Lower leg skin (tissue), 4 donors: ENCODE measurements at regions not wholly inside any gene's neighbourhood (a gene's known extent, or its start where the extent isn't known, plus 50 kb on each side); places are given as distances from the start of the nearest gene placed in this dataset.

Experiments used
- DNase-seq, 2 donors: peaks; one replicate each; pipeline ENCODE4 v3.0.0-alpha.2; 2019; ENCODE audit warnings: low spot score in 2 of 2
- H3K4me3 ChIP-seq: fragments of 200-600 bp; sonication (generic); 2 replicates; pipeline ENCODE4 v1.5.1; 2017; ENCODE audit warnings: mild to moderate bottlenecking, low read depth; ENCODE audit not compliant: poor library complexity, severe bottlenecking
- CTCF ChIP-seq, 3 donors: fragments of 450-650 bp; IDR thresholded peaks; one replicate each; pipeline ENCODE4 v1.5.1; 2016; ENCODE audit warnings: antibody characterized with exemption in 3 of 3, mild to moderate bottlenecking in 3 of 3, moderate library complexity in 2 of 3
- POLR2A ChIP-seq, 2 donors: fragments of 450-650 bp; IDR thresholded peaks; one replicate each; pipeline ENCODE4 v1.6.1; 2016 to 2017; ENCODE audit warnings: antibody characterized with exemption in 2 of 2, mild to moderate bottlenecking in 1 of 2, moderate library complexity in 1 of 2
- WGBS, 2 donors: methylation state at CpG; one replicate each; pipeline ENCODE4 v1.1.5; 2018; 5-methylcytosine and 5-hydroxymethylcytosine counted together
- intact Hi-C: fragments of 100-400 bp; cut with DNase I; formaldehyde crosslinking; loops from one replicate; pipeline ENCODE4 v1.15.0; 2023; ENCODE audit warnings: low total_unique reads

GRCh38 chr13:80477661-80478443 lies 136.9 kb upstream of the SPRY2 start:
- intact Hi-C loops: no loop called here

GRCh38 chr13:80476953-80477352 lies 136.0 kb upstream of the SPRY2 start:
- no peak overlapping the region for H3K4me3 ChIP-seq
- WGBS, 2 donors: 35 to 45% methylated on average over 3 of the region's 3 CpGs
- DNase-seq: no peak
- no peak for TF ChIP-seq POLR2A (IDR thresholded peaks at IDR 0.05)
- no peak for TF ChIP-seq CTCF (IDR thresholded peaks at IDR 0.05)
- intact Hi-C loops: no loop called here

More at GRCh38 chr13:80477661-80478443, 136.9 kb upstream of the SPRY2 start:
- H3K4me3 ChIP-seq: no peak overlapping the region
- 49 to 53% methylated on average over 5 of the region's 5 CpGs for WGBS, 2 donors
- no peak for DNase-seq
- TF ChIP-seq CTCF (IDR thresholded peaks at IDR 0.05) (no peak), POLR2A (IDR thresholded peaks at IDR 0.05) (no peak)

GRCh38 chr13:80475718-80476117 lies 134.8 kb upstream of the SPRY2 start:
- intact Hi-C loops: no loop called here
- TF ChIP-seq CTCF (IDR thresholded peaks at IDR 0.05) (no peak), POLR2A (IDR thresholded peaks at IDR 0.05) (no peak)
- H3K4me3 ChIP-seq: no peak overlapping the region
- WGBS, 2 donors: 85 to 87% methylated on average over 2 of the region's 2 CpGs
- DNase-seq: no peak

- DNase-seq: no peak
- WGBS, 2 donors: 95% methylated on average over 1 of the region's 1 CpG
- no peak for TF ChIP-seq CTCF (IDR thresholded peaks at IDR 0.05)
- TF ChIP-seq POLR2A (IDR thresholded peaks at IDR 0.05): no peak
- intact Hi-C loops: no loop called here
- no peak overlapping the region for H3K4me3 ChIP-seq
These were observed 132.8 kb upstream of the SPRY2 start for GRCh38 chr13:80473695-80474094.

GRCh38 chr13:80469853-80470381 lies 129.0 kb upstream of the SPRY2 start:
- DNase-seq: peak; percentile 89 to 92
- WGBS, 2 donors: 41 to 44% methylated on average over 3 of the region's 3 CpGs
- TF ChIP-seq POLR2A (IDR thresholded peaks at IDR 0.05): no peak
- TF ChIP-seq CTCF (IDR thresholded peaks at IDR 0.05): no peak
- no peak overlapping the region for H3K4me3 ChIP-seq
- intact Hi-C loops: no loop called here
